ENCODE measurements at regions not wholly inside any gene's neighbourhood (a gene's known extent, or its start where the extent isn't known, plus 50 kb on each side); places are given as distances from the start of the nearest gene placed in this dataset.

DNA sequence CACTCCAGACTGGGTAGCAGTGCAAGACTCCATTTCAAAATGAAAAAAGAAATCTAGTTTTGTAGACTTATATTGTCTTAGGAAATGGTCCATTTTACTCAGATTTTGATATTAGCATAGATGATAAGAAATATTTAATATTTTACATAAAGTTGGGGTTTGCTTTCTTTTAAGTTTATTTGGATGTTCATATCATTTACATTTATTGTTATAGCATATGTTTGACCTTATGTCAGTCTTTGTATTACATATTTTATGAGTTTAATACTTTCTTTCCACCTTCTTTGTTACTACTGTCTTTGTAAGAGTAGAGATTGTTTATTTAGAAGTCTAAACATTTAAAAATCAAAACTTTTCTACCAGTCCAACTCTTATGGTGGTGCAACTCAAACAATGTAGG is 162.7 kb upstream of the OTX2 start:
- no TSS peak for BruUV-seq (replicated peaks)
- no peak overlapping the region for H3K27ac ChIP-seq (ENCODE audit: insufficient read depth, low read depth, low read length)
- H3K79me2 ChIP-seq (ENCODE audit: control insufficient read depth, insufficient read depth, low read length), result no peaks in the 10 kb centered on the region
- H2AFZ ChIP-seq (ENCODE audit: low read depth, low read length), result no peak overlapping the region
- H3K36me3 ChIP-seq (ENCODE audit: control insufficient read depth in 2 of 2, extremely low read depth in 1 of 2, insufficient read depth in 2 of 2, low read length in 2 of 2), result no peaks in the 10 kb centered on the region
- dilution Hi-C loops (cut with MboI; ENCODE audit: extremely low pct_ligation_motif_present, low sequenced_read_pairs), result no loop called here
- H3K9me3 ChIP-seq (replicated peaks; ENCODE audit: control insufficient read depth, insufficient read depth, low read length), result no peaks in the 10 kb centered on the region
- no peak overlapping the region for H3K4me3 ChIP-seq (replicated peaks in 1 of 3; ENCODE audit: insufficient read depth in 1 of 3, low read depth in 1 of 3, low read length in 3 of 3)
- no peak for DNase-seq (ENCODE audit: low read depth, low spot score)
- H3K4me2 ChIP-seq (ENCODE audit: insufficient read depth, low read length), result no peak overlapping the region
- TF ChIP-seq POLR2A (IDR thresholded peaks at IDR 0.05; ENCODE audit: low read depth, low read length) (no peak), CTCF (IDR thresholded peaks at IDR 0.05; ENCODE audit: extremely low read depth in 1 of 2, insufficient read depth in 1 of 2, low read depth in 1 of 2, low read length in 2 of 2) (no peak), GATA2 (IDR thresholded peaks at IDR 0.05; ENCODE audit: insufficient read depth, insufficient read length, low read depth, low read length) (no peak), MYC (IDR thresholded peaks at IDR 0.05; ENCODE audit: low read depth, low read length) (no peak), POLR2AphosphoS5 (IDR thresholded peaks at IDR 0.05; ENCODE audit: insufficient read depth, low read depth, low read length) (no peak), FOS (IDR thresholded peaks at IDR 0.05; ENCODE audit: borderline replicate concordance, insufficient read depth, low read length) (no peak), JUN (IDR thresholded peaks at IDR 0.05; ENCODE audit: borderline replicate concordance, insufficient read depth, insufficient read length, low read depth) (no peak), EZH2 (IDR thresholded peaks at IDR 0.05; ENCODE audit: borderline replicate concordance, low read depth, low read length, severe bottlenecking) (no peak)
- TF ChIP-seq, protein P1, sequence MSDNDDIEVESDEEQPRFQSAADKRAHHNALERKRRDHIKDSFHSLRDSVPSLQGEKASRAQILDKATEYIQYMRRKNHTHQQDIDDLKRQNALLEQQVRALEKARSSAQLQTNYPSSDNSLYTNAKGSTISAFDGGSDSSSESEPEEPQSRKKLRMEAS (IDR thresholded peaks at IDR 0.05; ENCODE audit: insufficient read depth, insufficient read length), result no peak
- no peaks in the 10 kb centered on the region for H4K20me1 ChIP-seq (replicated peaks; ENCODE audit: control insufficient read depth, extremely low read depth, insufficient read depth, low read length)
- no peaks in the 10 kb centered on the region for H3K27me3 ChIP-seq (ENCODE audit: control insufficient read depth in 2 of 2, insufficient read depth in 2 of 2, low read length in 2 of 2)
- FAIRE-seq, result no peak
- intact Hi-C loops (cut with micrococcal nuclease), result no loop called here
- H3K4me1 ChIP-seq (ENCODE audit: control insufficient read depth, extremely low read depth, insufficient read depth, low read length), result no peaks in the 10 kb centered on the region
- POLR2A ChIA-PET, result no interaction called here
- H3K9me1 ChIP-seq (replicated peaks; ENCODE audit: control insufficient read depth, extremely low read depth, insufficient read depth, low read length), result no peaks in the 10 kb centered on the region
- CTCF ChIA-PET, result no interaction called here
- H3K9ac ChIP-seq (replicated peaks; ENCODE audit: extremely low read depth, insufficient read depth, low read length), result no peak overlapping the region
